IMR-90 (cell line): ENCODE measurements at regions not wholly inside any gene's neighbourhood (a gene's known extent, or its start where the extent isn't known, plus 50 kb on each side); places are given as distances from the start of the nearest gene placed in this dataset.

Experiments used
- ATAC-seq: fragments of 200-7000 bp; cut with Tn5 transposase; 2 replicates; pipeline ENCODE4 v1.9.1; 2020; ENCODE audit warnings: low read depth, mild to moderate bottlenecking, moderate library complexity
- BruUV-seq: library from RNA; stranded (reverse); fragments of 400-500 nt; replicated peaks from 2 replicates; lab custom pipeline; 2021; lab: Mats Ljungman, UMichigan
- CTCF ChIA-PET: fragments of 300-600 bp; formaldehyde crosslinking; extraction: SDS; loops from one replicate; lab custom pipeline; 2021; ENCODE audit warnings: antibody characterized with exemption; lab: Yijun Ruan, JAX
- POLR2A ChIA-PET: fragments of 300-600 bp; sonication (Branson Sonifier 250); formaldehyde crosslinking; loops from one replicate; lab custom pipeline; 2022; ENCODE audit warnings: antibody characterized with exemption; ENCODE audit not compliant: unreplicated experiment; lab: Charles Lee
- DNase-seq: peaks from one replicate; pipeline ENCODE4 v3.0.0; 2013
- H2AFZ ChIP-seq: replicated peaks from 2 replicates; pipeline ENCODE3; 2013; ENCODE audit warnings: low read length, mild to moderate bottlenecking; ENCODE audit not compliant: poor library complexity
- H2AK5ac ChIP-seq: 2 replicates; pipeline ENCODE4 v1.6.1; 2013; ENCODE audit warnings: low read depth, low read length, inconsistent platforms
- H2AK9ac ChIP-seq: replicated peaks from 2 replicates; pipeline ENCODE3; 2013; ENCODE audit warnings: mild to moderate bottlenecking, low read depth, low read length, moderate library complexity; ENCODE audit not compliant: poor library complexity
- H2BK120ac ChIP-seq: 2 replicates; pipeline ENCODE4 v1.6.1; 2013; ENCODE audit warnings: low read depth, low read length, inconsistent platforms
- H2BK15ac ChIP-seq: 3 replicates; pipeline ENCODE4 v1.6.1; 2013; ENCODE audit warnings: low read depth, low read length, inconsistent platforms
- H2BK20ac ChIP-seq: 2 replicates; pipeline ENCODE4 v1.6.1; 2013; ENCODE audit warnings: low read depth, mild to moderate bottlenecking, inconsistent platforms, low read length, moderate library complexity
- H2BK5ac ChIP-seq: 2 replicates; pipeline ENCODE4 v1.6.1; 2013; ENCODE audit warnings: mild to moderate bottlenecking, low read depth, low read length, inconsistent platforms; ENCODE audit not compliant: poor library complexity, severe bottlenecking
- H3K14ac ChIP-seq: replicated peaks from 2 replicates; pipeline ENCODE4 v1.6.1; 2013; ENCODE audit warnings: low read depth, low read length, inconsistent platforms
- H3K18ac ChIP-seq: 2 replicates; pipeline ENCODE4 v1.6.1; 2013; ENCODE audit warnings: low read depth, low read length, control low read depth
- H3K23ac ChIP-seq: 2 replicates; pipeline ENCODE4 v1.6.1; 2013; ENCODE audit warnings: low read depth, low read length, inconsistent platforms
- H3K27ac ChIP-seq: 2 replicates; pipeline ENCODE4 v1.5.1; 2013; ENCODE audit warnings: mild to moderate bottlenecking, control low read depth, low read length; ENCODE audit not compliant: insufficient read depth
- H3K27me3 ChIP-seq: 2 replicates; pipeline ENCODE4 v1.6.1; 2013; ENCODE audit warnings: low read length; ENCODE audit not compliant: control insufficient read depth, insufficient read depth
- H3K36me3 ChIP-seq: 2 replicates; pipeline ENCODE4 v1.6.1; 2013; ENCODE audit warnings: low read length, mixed read lengths; ENCODE audit not compliant: control insufficient read depth, insufficient read depth
- H3K4ac ChIP-seq: 2 replicates; pipeline ENCODE4 v1.6.1; 2013; ENCODE audit warnings: low read depth, low read length, inconsistent platforms
- H3K4me1 ChIP-seq: 2 replicates; pipeline ENCODE4 v1.6.1; 2013; ENCODE audit warnings: low read length, mixed read lengths; ENCODE audit not compliant: control insufficient read depth, insufficient read depth
- H3K4me2 ChIP-seq: 2 replicates; pipeline ENCODE4 v1.6.1; 2013; ENCODE audit warnings: low read depth, mild to moderate bottlenecking, control low read depth, low read length, moderate library complexity
- H3K4me3 ChIP-seq: 2 replicates; pipeline ENCODE4 v1.5.1; 2013; ENCODE audit warnings: low read depth, mild to moderate bottlenecking, control low read depth, low read length, moderate library complexity; ENCODE audit not compliant: insufficient read depth
- H3K56ac ChIP-seq: 2 replicates; pipeline ENCODE4 v1.6.1; 2013; ENCODE audit warnings: low read length, inconsistent platforms; ENCODE audit not compliant: insufficient read depth; ENCODE audit errors: extremely low read depth
- H3K79me1 ChIP-seq, 2 experiments: 2 replicates each; pipeline ENCODE4 v1.6.1; 2013; ENCODE audit warnings: low read length in 2 of 2, inconsistent platforms in 1 of 2, low read depth in 1 of 2
- H3K9ac ChIP-seq: 2 replicates; pipeline ENCODE4 v1.6.1; 2013; ENCODE audit warnings: low read depth, low read length, control low read depth
- H3K9me1 ChIP-seq: 2 replicates; pipeline ENCODE4 v1.6.1; 2013; ENCODE audit warnings: low read length, inconsistent platforms; ENCODE audit not compliant: insufficient read depth
- H3K9me3 ChIP-seq: 2 replicates; pipeline ENCODE4 v1.6.1; 2013; ENCODE audit warnings: low read length; ENCODE audit not compliant: control insufficient read depth, insufficient read depth
- H4K20me1 ChIP-seq: 2 replicates; pipeline ENCODE4 v1.6.1; 2013; ENCODE audit warnings: low read length, inconsistent platforms; ENCODE audit not compliant: insufficient read depth
- H4K5ac ChIP-seq: 2 replicates; pipeline ENCODE4 v1.6.1; 2013; ENCODE audit warnings: mild to moderate bottlenecking, low read depth, low read length, control low read depth
- H4K8ac ChIP-seq, 2 experiments: 2 replicates each; pipeline ENCODE4 v1.6.1; 2013; ENCODE audit warnings: low read depth in 2 of 2, low read length in 2 of 2, control low read depth in 1 of 2, inconsistent platforms in 1 of 2
- H4K91ac ChIP-seq: 2 replicates; pipeline ENCODE4 v1.6.1; 2013; ENCODE audit warnings: low read depth, low read length, inconsistent platforms; ENCODE audit not compliant: insufficient read depth
- CEBPB ChIP-seq: IDR thresholded peaks from 2 replicates; pipeline ENCODE4 v1.6.1; 2012; ENCODE audit warnings: low read depth, low read length, improper control_type of control experiment
- CHD1 ChIP-seq: IDR thresholded peaks from 2 replicates; pipeline ENCODE4 v1.6.1; 2012; ENCODE audit warnings: low read depth, low read length, improper control_type of control experiment
- FOS ChIP-seq: fragments of 150-350 bp; IDR thresholded peaks from 2 replicates; pipeline ENCODE4 v1.6.1; 2016; ENCODE audit warnings: low read depth, low read length
- MAFK ChIP-seq: IDR thresholded peaks from 2 replicates; pipeline ENCODE4 v1.6.1; 2012; ENCODE audit warnings: low read depth, low read length, improper control_type of control experiment
- MAZ ChIP-seq: IDR thresholded peaks from 2 replicates; pipeline ENCODE4 v1.6.1; 2012; ENCODE audit warnings: low read depth, mild to moderate bottlenecking, low read length, improper control_type of control experiment, moderate library complexity, borderline replicate concordance
- MXI1 ChIP-seq: IDR thresholded peaks from 2 replicates; pipeline ENCODE4 v1.6.1; 2012; ENCODE audit warnings: low read depth, mild to moderate bottlenecking, low read length, moderate library complexity, borderline replicate concordance
- NFE2L2 ChIP-seq: fragments of 150-350 bp; IDR thresholded peaks from 2 replicates; pipeline ENCODE4 v1.6.1; 2016; ENCODE audit warnings: low read depth, mild to moderate bottlenecking, low read length
- POLR2A ChIP-seq: IDR thresholded peaks from 2 replicates; pipeline ENCODE4 v1.6.1; 2012; ENCODE audit warnings: mild to moderate bottlenecking, low read depth, low read length
- RAD21 ChIP-seq: IDR thresholded peaks from 2 replicates; pipeline ENCODE4 v1.6.1; 2012; ENCODE audit warnings: low read length, improper control_type of control experiment
- RCOR1 ChIP-seq: IDR thresholded peaks from 2 replicates; pipeline ENCODE4 v1.6.1; 2012; ENCODE audit warnings: mild to moderate bottlenecking, low read length, improper control_type of control experiment; ENCODE audit not compliant: insufficient replicate concordance
- RFX5 ChIP-seq: IDR thresholded peaks from 2 replicates; pipeline ENCODE4 v1.8.0; 2012; ENCODE audit warnings: low read depth, mild to moderate bottlenecking, low read length, moderate library complexity
- SMC3 ChIP-seq: fragments of 150-350 bp; IDR thresholded peaks from 2 replicates; pipeline ENCODE4 v1.6.1; 2016; ENCODE audit warnings: low read depth, mild to moderate bottlenecking, antibody characterized with exemption, low read length, moderate library complexity
- WGBS, 2 experiments: methylation state at CpG; one replicate each; pipeline versions ENCODE4 v1.1.5 to v1.1.7; 2013; ENCODE audit warnings: missing lambda C conversion rate in 2 of 2; ENCODE audit not compliant: insufficient read length in 1 of 2; ENCODE audit errors: extremely low coverage in 2 of 2; 5-methylcytosine and 5-hydroxymethylcytosine counted together
- dilution Hi-C: fragments of 300-500 bp; cut with HindIII; formaldehyde crosslinking; loops from one replicate; pipeline ENCODE4 v1.14.3; 2018; ENCODE audit warnings: low sequenced_read_pairs; ENCODE audit not compliant: unreplicated experiment
- in situ Hi-C: fragments of 300-500 bp; cut with MboI; formaldehyde crosslinking; loops from 3 replicates; pipeline ENCODE4 v1.14.3; 2019; ENCODE audit warnings: low sequenced_read_pairs, inconsistent platforms, mixed read lengths
- intact Hi-C: fragments of 100-400 bp; cut with micrococcal nuclease; formaldehyde crosslinking; loops from 2 replicates; pipeline ENCODE4 v1.10.0; 2022
- TF ChIP-seq, protein P1 (sequence below): conservative IDR thresholded peaks from 2 replicates; pipeline ENCODE4 v1.5.1; 2012; ENCODE audit warnings: mild to moderate bottlenecking, low read depth, low read length, improper control_type of control experiment

GRCh38 chrX:122076241-122076640 is 1028.8 kb downstream of the GLUD2 start:
- Histone ChIP-seq H3K4me3 (no peak overlapping the region), H3K79me1 (no peaks in the 10 kb centered on the region), H2AFZ (no peak overlapping the region), H3K4me2 (no peak overlapping the region), H3K18ac (no peak overlapping the region), H2BK20ac (no peak overlapping the region), H2BK120ac (no peak overlapping the region), H4K5ac (no peak overlapping the region), H2AK5ac (no peak overlapping the region), H3K56ac (no peak overlapping the region), H3K9me1 (no peaks in the 10 kb centered on the region), H3K27me3 (no peaks in the 10 kb centered on the region), H3K9me3 (peaks cover 5% of the 10 kb centered on the region; the same call in 1 of the 2 replicates), H2AK9ac (no peak overlapping the region), H3K4ac (no peak overlapping the region), H3K14ac (no peak overlapping the region), H2BK5ac (no peak overlapping the region), H3K27ac (no peak overlapping the region), H2BK15ac (no peak overlapping the region), H3K9ac (no peak overlapping the region), H3K4me1 (no peaks in the 10 kb centered on the region), H4K20me1 (no peaks in the 10 kb centered on the region), H3K23ac (no peak overlapping the region), H4K91ac (no peak overlapping the region), H4K8ac (no peak overlapping the region), H3K36me3 (no peaks in the 10 kb centered on the region)
- ChIA-PET CTCF (no interaction called here), POLR2A (no interaction called here)
- no TSS peak for BruUV-seq
- in situ Hi-C loops (no loop called here), intact Hi-C loops (no loop called here), dilution Hi-C loops (no loop called here)
- DNase-seq = no peak
- ATAC-seq = no peak
- TF ChIP-seq RFX5 (no peak), POLR2A (no peak), FOS (no peak), CHD1 (no peak), RCOR1 (no peak), SMC3 (no peak), CEBPB (no peak), RAD21 (no peak), MAZ (no peak), MXI1 (no peak), MAFK (no peak), NFE2L2 (no peak)
- TF ChIP-seq, protein P1, sequence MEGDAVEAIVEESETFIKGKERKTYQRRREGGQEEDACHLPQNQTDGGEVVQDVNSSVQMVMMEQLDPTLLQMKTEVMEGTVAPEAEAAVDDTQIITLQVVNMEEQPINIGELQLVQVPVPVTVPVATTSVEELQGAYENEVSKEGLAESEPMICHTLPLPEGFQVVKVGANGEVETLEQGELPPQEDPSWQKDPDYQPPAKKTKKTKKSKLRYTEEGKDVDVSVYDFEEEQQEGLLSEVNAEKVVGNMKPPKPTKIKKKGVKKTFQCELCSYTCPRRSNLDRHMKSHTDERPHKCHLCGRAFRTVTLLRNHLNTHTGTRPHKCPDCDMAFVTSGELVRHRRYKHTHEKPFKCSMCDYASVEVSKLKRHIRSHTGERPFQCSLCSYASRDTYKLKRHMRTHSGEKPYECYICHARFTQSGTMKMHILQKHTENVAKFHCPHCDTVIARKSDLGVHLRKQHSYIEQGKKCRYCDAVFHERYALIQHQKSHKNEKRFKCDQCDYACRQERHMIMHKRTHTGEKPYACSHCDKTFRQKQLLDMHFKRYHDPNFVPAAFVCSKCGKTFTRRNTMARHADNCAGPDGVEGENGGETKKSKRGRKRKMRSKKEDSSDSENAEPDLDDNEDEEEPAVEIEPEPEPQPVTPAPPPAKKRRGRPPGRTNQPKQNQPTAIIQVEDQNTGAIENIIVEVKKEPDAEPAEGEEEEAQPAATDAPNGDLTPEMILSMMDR = no peak
- no CpG with 5 or more reads among the region's 1 CpG for WGBS, 2 experiments
